HG03442 (cell line): ENCODE measurements at regions not wholly inside any gene's neighbourhood (a gene's known extent, or its start where the extent isn't known, plus 50 kb on each side); places are given as distances from the start of the nearest gene placed in this dataset.
A peak's percentile ranks its signal among the peaks of the same experiment; 100 is the strongest.
"Not testable (repeated sequence)": the region's sequence is repeated elsewhere in the genome, so short reads cannot be mapped to it uniquely, and the experiment has no call there.

Experiments
- ATAC-seq: cut with Tn5 transposase; IDR thresholded peaks from one replicate; pipeline ENCODE4 v1.9.1; 2021; ENCODE audit warnings: mild to moderate bottlenecking, moderate library complexity; ENCODE audit not compliant: unreplicated experiment

GRCh38 chr7:138359870-138360559, 100.0 kb upstream of the TRIM24 start:
- ATAC-seq, result no peak

- ATAC-seq, result no peak
These were observed 96.3 kb upstream of the TRIM24 start for GRCh38 chr7:138363721-138364120.

GRCh38 chr7:138366137-138366536, 93.9 kb upstream of the TRIM24 start:
- not testable (repeated sequence) for ATAC-seq

- ATAC-seq, result not testable (repeated sequence)
These were observed 93.4 kb upstream of the TRIM24 start for GRCh38 chr7:138366676-138367075.

GRCh38 chr7:138369797-138370196, 90.3 kb upstream of the TRIM24 start:
- no peak for ATAC-seq

GRCh38 chr7:138370956-138371355, 89.1 kb upstream of the TRIM24 start:
- no peak for ATAC-seq

GRCh38 chr7:138374119-138374693, 85.9 kb upstream of the TRIM24 start:
- no peak for ATAC-seq

GRCh38 chr7:138377306-138377705, 82.8 kb upstream of the TRIM24 start:
- no peak for ATAC-seq

GRCh38 chr7:138378741-138379559, 81.1 kb upstream of the TRIM24 start:
- ATAC-seq, result no peak

GRCh38 chr7:138382862-138383565, 77.0 kb upstream of the TRIM24 start:
- no peak for ATAC-seq

- no peak for ATAC-seq
These were observed 73.2 kb upstream of the TRIM24 start for GRCh38 chr7:138386821-138387220.

- ATAC-seq, result no peak
These were observed 72.1 kb upstream of the TRIM24 start for GRCh38 chr7:138387755-138388475.

- ATAC-seq, result no peak
These were observed 71.2 kb upstream of the TRIM24 start for GRCh38 chr7:138388673-138389491.

- ATAC-seq, result no peak
These were observed 64.3 kb upstream of the TRIM24 start for GRCh38 chr7:138395763-138396162.

GRCh38 chr7:138396251-138397070, 63.6 kb upstream of the TRIM24 start:
- ATAC-seq, result peak; percentile 81

- not testable (repeated sequence) for ATAC-seq
These were observed 63.0 kb upstream of the TRIM24 start for GRCh38 chr7:138397071-138397433.

GRCh38 chr7:138398857-138399256, 61.2 kb upstream of the TRIM24 start:
- no peak for ATAC-seq

- no peak for ATAC-seq
These were observed 59.6 kb upstream of the TRIM24 start for GRCh38 chr7:138400400-138400886.

- no peak for ATAC-seq
These were observed 57.3 kb upstream of the TRIM24 start for GRCh38 chr7:138402749-138403148.
